ENCODE measurements at regions not wholly inside any gene's neighbourhood (a gene's known extent, or its start where the extent isn't known, plus 50 kb on each side); places are given as distances from the start of the nearest gene placed in this dataset.
"Not testable (repeated sequence)": the region's sequence is repeated elsewhere in the genome, so short reads cannot be mapped to it uniquely, and the experiment has no call there.

GRCh38 chr4:179361978-179362486, 1919.8 kb upstream of the AGA start:
- DNase-seq, result no peak

GRCh38 chr4:179365932-179366331, 1923.7 kb upstream of the AGA start:
- DNase-seq, result not testable (repeated sequence)

- DNase-seq, result no peak
Measured at GRCh38 chr4:179372242-179372641, 1930.0 kb upstream of the AGA start.

GRCh38 chr4:179372746-179373145, 1930.5 kb upstream of the AGA start:
- no peak for DNase-seq

GRCh38 chr4:179378847-179379246, 1936.6 kb upstream of the AGA start:
- DNase-seq, result not testable (repeated sequence)

- DNase-seq, result no peak
Measured at GRCh38 chr4:179392787-179393186, 1950.5 kb upstream of the AGA start.

GRCh38 chr4:179398414-179398813, 1956.2 kb upstream of the AGA start:
- no peak for DNase-seq

- no peak for DNase-seq
Measured at GRCh38 chr4:179399054-179399782, 1957.0 kb upstream of the AGA start.

GRCh38 chr4:179415037-179415846, 1973.0 kb upstream of the AGA start:
- no peak for DNase-seq

- no peak for DNase-seq
Measured at GRCh38 chr4:179415847-179416223, 1973.6 kb upstream of the AGA start.

GRCh38 chr4:179417357-179417756, 1975.1 kb upstream of the AGA start:
- DNase-seq, result no peak

- no peak for DNase-seq
Measured at GRCh38 chr4:179437962-179438361, 1995.7 kb upstream of the AGA start.

- DNase-seq, result no peak
Measured at GRCh38 chr4:179441596-179441995, 1999.4 kb upstream of the AGA start.

- no peak for DNase-seq
Measured at GRCh38 chr4:179447308-179447707, 2005.1 kb upstream of the AGA start.

GRCh38 chr4:179465131-179465797, 2023.0 kb upstream of the AGA start:
- no peak for DNase-seq

- DNase-seq, result no peak
Measured at GRCh38 chr4:179467878-179468277, 2025.6 kb upstream of the AGA start.

- no peak for DNase-seq
Measured at GRCh38 chr4:179472164-179472563, 2029.9 kb upstream of the AGA start.

GRCh38 chr4:179478608-179479007, 2036.4 kb upstream of the AGA start:
- DNase-seq, result no peak

- no peak for DNase-seq
Measured at GRCh38 chr4:179485781-179486180, 2043.5 kb upstream of the AGA start.

GRCh38 chr4:179486570-179487335, 2044.5 kb upstream of the AGA start:
- DNase-seq, result no peak

- DNase-seq, result no peak
Measured at GRCh38 chr4:179492260-179493080, 2050.2 kb upstream of the AGA start.

- no peak for DNase-seq
Measured at GRCh38 chr4:179503976-179504375, 2061.7 kb upstream of the AGA start.

Data from activated T-cell treated with anti-CD3 and anti-CD28 coated beads for 4 hours (primary cell).